Thoracic aorta (tissue), 2 donors: ENCODE measurements at regions not wholly inside any gene's neighbourhood (a gene's known extent, or its start where the extent isn't known, plus 50 kb on each side); places are given as distances from the start of the nearest gene placed in this dataset.

Experiments used
- ATAC-seq: fragments of 150-250 bp; one replicate; pipeline ENCODE4 v1.8.0; 2017; ENCODE audit warnings: low read depth; ENCODE audit not compliant: insufficient number of reproducible peaks, low FRiP score
- DNase-seq: peaks from one replicate; pipeline ENCODE4 v3.0.0-alpha.2; 2020; ENCODE audit warnings: low spot score
- H3K27ac ChIP-seq, 2 donors: fragments of 200-600 bp; sonication (generic); 1 replicate in 1 of 2; 2 replicates in 1 of 2; pipeline ENCODE4 v1.5.1; 2016; ENCODE audit warnings: mild to moderate bottlenecking in 2 of 2, moderate library complexity in 2 of 2
- H3K27me3 ChIP-seq: fragments of 200-600 bp; sonication (generic); replicated peaks from 2 replicates; pipeline ENCODE4 v1.6.0; 2016; ENCODE audit warnings: mild to moderate bottlenecking; ENCODE audit not compliant: insufficient read depth
- H3K36me3 ChIP-seq: fragments of 200-600 bp; sonication (generic); one replicate; pipeline ENCODE4 v1.5.1; 2016
- H3K4me1 ChIP-seq, 2 donors: fragments of 200-600 bp; sonication (generic); 1 replicate in 1 of 2; 2 replicates in 1 of 2; pipeline versions ENCODE4 v1.5.1 to v1.6.0; 2016; ENCODE audit warnings: low read depth in 2 of 2, mild to moderate bottlenecking in 1 of 2; ENCODE audit not compliant: control insufficient read depth in 1 of 2
- H3K4me3 ChIP-seq: fragments of 200-600 bp; sonication (generic); 2 replicates; pipeline ENCODE4 v1.5.1; 2016; ENCODE audit warnings: mild to moderate bottlenecking
- H3K9me3 ChIP-seq: fragments of 200-600 bp; sonication (generic); 2 replicates; pipeline ENCODE4 v1.5.1; 2016
- CTCF ChIP-seq: fragments of 200-600 bp; sonication (generic); IDR thresholded peaks from one replicate; pipeline ENCODE4 v1.5.1; 2019; ENCODE audit warnings: antibody characterized with exemption

DNA sequence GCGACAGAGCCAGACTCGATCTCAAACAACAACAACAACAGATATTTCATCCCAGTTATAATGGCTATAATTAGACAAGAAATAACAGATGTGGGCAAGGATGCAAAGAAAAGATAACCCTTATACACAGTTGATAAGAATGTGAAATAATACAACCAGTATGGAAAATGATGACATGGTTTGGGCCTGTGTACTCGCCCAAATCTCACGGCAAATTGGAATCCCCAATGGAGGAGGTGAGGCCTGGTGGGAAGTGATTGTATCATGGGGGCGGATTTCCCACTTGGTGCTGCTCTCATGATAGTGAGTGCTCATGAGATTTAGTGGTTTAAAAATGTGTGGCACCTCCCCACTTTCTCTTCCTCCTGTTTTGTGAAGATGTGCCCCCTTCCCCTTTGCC lies 104.1 kb downstream of the C11orf87 start:
- Histone ChIP-seq H3K9me3 (no peaks in the 10 kb centered on the region), H3K27me3 (no peaks in the 10 kb centered on the region), H3K4me1 (no peaks in the 10 kb centered on the region), H3K36me3 (no peaks in the 10 kb centered on the region), H3K4me3 (no peak overlapping the region), H3K27ac (no peak overlapping the region)
- TF ChIP-seq CTCF: no peak
- ATAC-seq (no peak), DNase-seq (no peak)

- DNase-seq: no peak
- H3K27ac ChIP-seq: no peak overlapping the region
- ATAC-seq: no peak
- H3K4me1 ChIP-seq: no peaks in the 10 kb centered on the region
- H3K4me3 ChIP-seq: no peak overlapping the region
- no peaks in the 10 kb centered on the region for H3K36me3 ChIP-seq
- no peak for TF ChIP-seq CTCF
- no peaks in the 10 kb centered on the region for H3K27me3 ChIP-seq
- no peaks in the 10 kb centered on the region for H3K9me3 ChIP-seq
Measured at GRCh38 chr11:109526931-109527330, 104.9 kb downstream of the C11orf87 start.

GRCh38 chr11:109527496-109527895 lies 105.5 kb downstream of the C11orf87 start:
- Histone ChIP-seq H3K4me1 (no peaks in the 10 kb centered on the region), H3K27me3 (no peaks in the 10 kb centered on the region), H3K9me3 (no peaks in the 10 kb centered on the region), H3K27ac (no peak overlapping the region), H3K36me3 (no peaks in the 10 kb centered on the region), H3K4me3 (no peak overlapping the region)
- no peak for ATAC-seq
- no peak for DNase-seq
- no peak for TF ChIP-seq CTCF

DNA sequence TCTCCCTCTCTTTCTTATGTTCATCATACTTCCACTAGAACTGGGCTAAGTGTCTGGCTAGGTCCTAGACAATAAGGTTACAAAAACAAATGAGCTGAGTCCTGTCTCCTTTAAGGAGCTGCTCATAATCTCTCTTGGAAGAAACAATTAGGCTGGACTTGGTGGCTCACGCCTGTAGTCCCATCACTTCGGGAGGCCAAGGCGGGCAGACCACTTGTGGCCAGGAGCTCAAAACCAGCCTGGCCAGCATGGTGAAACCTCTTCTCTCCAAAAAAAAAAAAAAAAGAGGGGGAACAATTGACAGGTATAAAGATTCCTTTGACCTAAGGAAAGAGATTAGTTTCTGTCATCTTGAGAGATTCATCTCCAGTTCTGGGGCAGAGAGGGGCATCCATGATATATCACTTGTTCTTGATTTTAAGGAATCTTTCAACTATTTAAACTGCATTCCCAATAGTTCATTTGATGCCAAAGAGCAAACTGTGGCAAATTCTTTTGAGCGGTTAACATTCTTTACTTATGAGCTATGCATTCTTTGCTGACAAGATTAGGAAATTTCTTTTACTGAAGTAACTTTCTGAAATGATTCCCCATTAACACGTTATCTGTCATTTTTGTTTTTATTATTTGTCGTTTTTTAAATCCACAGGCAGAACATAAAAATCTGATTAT lies 125.5 kb downstream of the C11orf87 start:
- Histone ChIP-seq H3K27ac (no peak overlapping the region), H3K4me3 (no peak overlapping the region), H3K4me1 (no peaks in the 10 kb centered on the region), H3K27me3 (no peaks in the 10 kb centered on the region), H3K9me3 (no peaks in the 10 kb centered on the region), H3K36me3 (no peaks in the 10 kb centered on the region)
- no peak for TF ChIP-seq CTCF
- DNase-seq (no peak), ATAC-seq (no peak)

- no peak for ATAC-seq
- Histone ChIP-seq H3K4me3 (no peak overlapping the region), H3K27me3 (no peaks in the 10 kb centered on the region), H3K9me3 (no peaks in the 10 kb centered on the region), H3K36me3 (no peaks in the 10 kb centered on the region), H3K4me1 (no peaks in the 10 kb centered on the region), H3K27ac (no peak overlapping the region)
- TF ChIP-seq CTCF: no peak
- DNase-seq: no peak
Measured at GRCh38 chr11:109552376-109552775, 130.4 kb downstream of the C11orf87 start.
